SU-DHL-6 (cell line): ENCODE measurements at regions not wholly inside any gene's neighbourhood (a gene's known extent, or its start where the extent isn't known, plus 50 kb on each side); places are given as distances from the start of the nearest gene placed in this dataset.

Experiments used
- CTCF ChIP-seq: fragments of 200-600 bp; sonication (generic); IDR thresholded peaks from one replicate; pipeline ENCODE4 v1.5.1; 2017; ENCODE audit warnings: antibody characterized with exemption, mild to moderate bottlenecking, low read length, moderate library complexity; ENCODE audit not compliant: insufficient read depth, poor library complexity, severe bottlenecking
- EZH2phosphoT487 ChIP-seq: fragments of 200-600 bp; sonication (generic), shearing (Covaris generic); conservative IDR thresholded peaks from 2 replicates; pipeline ENCODE4 v1.6.1; 2018; ENCODE audit warnings: mild to moderate bottlenecking, antibody characterized with exemption, low read length, moderate library complexity, mixed read lengths

DNA sequence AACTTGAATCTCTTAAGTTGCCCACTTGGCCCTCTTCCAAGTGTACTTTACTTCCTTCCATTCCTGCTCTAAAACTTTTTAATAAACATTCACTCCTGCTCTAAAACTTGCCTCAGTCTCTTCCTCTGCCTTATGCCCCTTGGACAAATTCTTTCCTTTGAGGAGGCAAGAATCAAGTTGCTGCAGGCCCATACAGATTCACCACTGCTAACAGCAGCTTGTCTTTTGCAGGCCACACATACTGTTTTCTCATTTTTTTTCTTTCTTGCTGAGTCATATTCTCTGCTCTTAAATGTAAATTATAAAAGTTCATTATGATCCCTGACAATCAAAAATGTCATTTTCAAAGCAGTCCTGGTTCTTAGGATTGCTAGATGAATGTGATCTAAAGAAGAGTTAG, 1820.8 kb upstream of the FLRT2 start:
- TF ChIP-seq CTCF: no peak
- TF ChIP-seq EZH2phosphoT487: no peak
